ENCODE measurements at regions not wholly inside any gene's neighbourhood (a gene's known extent, or its start where the extent isn't known, plus 50 kb on each side); places are given as distances from the start of the nearest gene placed in this dataset.

- no peak for TF ChIP-seq EZH2 (IDR thresholded peaks at IDR 0.05; ENCODE audit: insufficient read depth, poor library complexity, severe bottlenecking)
- TF ChIP-seq EZH2phosphoT487 (IDR thresholded peaks at IDR 0.05; ENCODE audit: insufficient read depth, low read depth): no peak
Measured at GRCh38 chr9:33677506-33677809, 117.9 kb upstream of the PRSS3 start.
